ENCODE measurements at regions not wholly inside any gene's neighbourhood (a gene's known extent, or its start where the extent isn't known, plus 50 kb on each side); places are given as distances from the start of the nearest gene placed in this dataset.
"Not testable (repeated sequence)": the region's sequence is repeated elsewhere in the genome, so short reads cannot be mapped to it uniquely, and the experiment has no call there.

DNA sequence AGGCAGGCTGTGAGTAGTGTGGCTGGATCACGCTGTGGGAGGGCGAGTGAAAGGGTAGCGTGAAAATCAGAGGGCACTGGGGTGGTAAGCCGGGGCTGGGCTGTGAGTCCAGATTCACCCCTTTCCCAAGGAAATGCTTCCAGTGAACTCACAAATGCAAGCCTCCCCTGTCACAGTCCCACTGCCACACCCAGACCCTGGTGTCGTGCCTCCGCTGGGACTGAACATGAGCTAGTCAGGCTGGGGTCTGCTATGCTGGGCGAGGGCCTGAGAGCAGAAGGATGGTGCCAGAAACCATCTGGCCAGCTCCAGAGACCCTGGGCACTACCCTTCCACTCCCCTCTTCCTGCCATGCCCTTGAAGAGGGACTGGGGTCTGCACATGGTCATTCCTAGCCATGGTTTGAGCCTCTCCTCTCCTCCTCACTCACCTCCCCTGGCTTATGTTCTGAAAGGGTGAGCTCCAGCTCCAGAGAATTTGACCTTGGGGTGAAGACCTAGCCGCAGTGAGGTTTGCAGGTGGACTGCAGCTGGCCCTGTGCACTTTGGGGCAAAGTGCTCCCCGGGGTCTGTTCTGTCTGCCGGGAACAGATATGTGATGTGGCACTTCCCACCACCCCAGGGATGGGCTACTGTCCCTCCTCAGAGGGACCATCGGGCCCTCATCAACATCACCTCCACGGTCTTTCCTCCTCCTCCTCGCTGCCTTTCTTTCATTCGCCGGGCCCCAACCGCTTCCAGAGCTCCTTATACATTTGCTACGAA lies 365.6 kb downstream of the RPS6KC1 start:
- intact Hi-C loops (cut with DNase I), result no loop called here
- no peaks in the 10 kb centered on the region for H3K27me3 ChIP-seq (ENCODE audit: low read depth)
- no peaks in the 10 kb centered on the region for H3K4me1 ChIP-seq
- TF ChIP-seq, protein P1, sequence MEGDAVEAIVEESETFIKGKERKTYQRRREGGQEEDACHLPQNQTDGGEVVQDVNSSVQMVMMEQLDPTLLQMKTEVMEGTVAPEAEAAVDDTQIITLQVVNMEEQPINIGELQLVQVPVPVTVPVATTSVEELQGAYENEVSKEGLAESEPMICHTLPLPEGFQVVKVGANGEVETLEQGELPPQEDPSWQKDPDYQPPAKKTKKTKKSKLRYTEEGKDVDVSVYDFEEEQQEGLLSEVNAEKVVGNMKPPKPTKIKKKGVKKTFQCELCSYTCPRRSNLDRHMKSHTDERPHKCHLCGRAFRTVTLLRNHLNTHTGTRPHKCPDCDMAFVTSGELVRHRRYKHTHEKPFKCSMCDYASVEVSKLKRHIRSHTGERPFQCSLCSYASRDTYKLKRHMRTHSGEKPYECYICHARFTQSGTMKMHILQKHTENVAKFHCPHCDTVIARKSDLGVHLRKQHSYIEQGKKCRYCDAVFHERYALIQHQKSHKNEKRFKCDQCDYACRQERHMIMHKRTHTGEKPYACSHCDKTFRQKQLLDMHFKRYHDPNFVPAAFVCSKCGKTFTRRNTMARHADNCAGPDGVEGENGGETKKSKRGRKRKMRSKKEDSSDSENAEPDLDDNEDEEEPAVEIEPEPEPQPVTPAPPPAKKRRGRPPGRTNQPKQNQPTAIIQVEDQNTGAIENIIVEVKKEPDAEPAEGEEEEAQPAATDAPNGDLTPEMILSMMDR (IDR thresholded peaks at IDR 0.05), result no peak
- H3K27ac ChIP-seq, result no peak overlapping the region
- ATAC-seq (no peak), DNase-seq (no peak)
- H3K36me3 ChIP-seq, result no peaks in the 10 kb centered on the region
- no peaks in the 10 kb centered on the region for H3K9me3 ChIP-seq
- H3K4me3 ChIP-seq, result no peak overlapping the region

DNA sequence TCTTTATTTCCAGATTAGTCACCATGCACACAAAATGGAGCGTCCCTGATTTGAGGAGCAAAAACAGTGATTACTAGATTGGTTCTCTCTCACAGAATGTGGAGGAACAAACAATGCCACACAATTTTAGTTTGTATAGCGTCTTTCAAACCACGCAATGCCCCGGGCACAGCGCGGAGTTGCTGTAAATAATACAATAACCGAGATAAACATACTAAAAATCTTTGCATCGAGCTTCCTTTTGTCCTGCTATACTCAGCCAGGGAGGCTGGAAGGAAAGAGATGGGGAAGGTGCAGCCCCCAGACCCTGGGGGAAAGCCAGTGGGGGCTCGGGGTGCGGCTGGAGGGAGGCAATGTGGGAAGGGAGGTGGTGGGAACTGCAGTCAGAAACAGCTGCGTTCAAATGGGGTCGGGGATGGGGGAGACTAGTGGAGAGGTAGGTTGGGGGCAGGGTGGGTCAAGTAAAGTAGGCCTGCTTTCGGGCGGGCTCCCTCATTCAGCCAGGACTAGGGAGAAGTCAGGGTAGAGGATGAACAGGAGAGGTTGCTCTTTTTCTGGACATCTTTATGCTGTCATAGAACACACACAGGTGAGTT lies 366.3 kb downstream of the RPS6KC1 start:
- no peak for DNase-seq
- intact Hi-C loops (cut with DNase I), result no loop called here
- Histone ChIP-seq H3K36me3 (no peaks in the 10 kb centered on the region), H3K4me3 (no peak overlapping the region), H3K27ac (no peak overlapping the region), H3K4me1 (no peaks in the 10 kb centered on the region), H3K9me3 (no peaks in the 10 kb centered on the region), H3K27me3 (ENCODE audit: low read depth) (no peaks in the 10 kb centered on the region)
- TF ChIP-seq, protein P1 (IDR thresholded peaks at IDR 0.05), result no peak
- ATAC-seq, result no peak

DNA sequence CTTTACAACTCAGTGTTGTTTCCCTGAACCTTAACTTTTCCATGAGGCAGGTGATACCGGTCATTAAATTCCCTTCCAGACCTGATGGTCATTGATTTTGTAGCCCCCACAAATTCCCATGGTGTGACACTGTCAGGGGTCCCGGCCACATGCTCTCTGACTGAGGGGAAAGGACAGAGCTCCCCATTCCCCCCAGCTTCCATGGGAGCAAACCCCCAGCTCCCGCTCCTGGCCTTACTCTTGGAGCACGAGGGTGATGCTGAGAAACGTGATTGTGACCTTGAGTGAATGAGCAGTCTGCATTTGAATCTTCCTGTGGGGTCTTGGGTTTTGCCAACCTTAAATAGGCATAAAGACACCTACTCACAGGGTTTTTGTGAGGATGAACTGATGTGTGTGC lies 366.8 kb downstream of the RPS6KC1 start:
- Histone ChIP-seq H3K27ac (no peak overlapping the region), H3K4me1 (no peaks in the 10 kb centered on the region), H3K9me3 (no peaks in the 10 kb centered on the region), H3K4me3 (no peak overlapping the region), H3K36me3 (no peaks in the 10 kb centered on the region), H3K27me3 (ENCODE audit: low read depth) (no peaks in the 10 kb centered on the region)
- ATAC-seq, result no peak
- intact Hi-C loops (cut with DNase I), result no loop called here
- no peak for DNase-seq
- TF ChIP-seq, protein P1 (IDR thresholded peaks at IDR 0.05), result no peak

DNA sequence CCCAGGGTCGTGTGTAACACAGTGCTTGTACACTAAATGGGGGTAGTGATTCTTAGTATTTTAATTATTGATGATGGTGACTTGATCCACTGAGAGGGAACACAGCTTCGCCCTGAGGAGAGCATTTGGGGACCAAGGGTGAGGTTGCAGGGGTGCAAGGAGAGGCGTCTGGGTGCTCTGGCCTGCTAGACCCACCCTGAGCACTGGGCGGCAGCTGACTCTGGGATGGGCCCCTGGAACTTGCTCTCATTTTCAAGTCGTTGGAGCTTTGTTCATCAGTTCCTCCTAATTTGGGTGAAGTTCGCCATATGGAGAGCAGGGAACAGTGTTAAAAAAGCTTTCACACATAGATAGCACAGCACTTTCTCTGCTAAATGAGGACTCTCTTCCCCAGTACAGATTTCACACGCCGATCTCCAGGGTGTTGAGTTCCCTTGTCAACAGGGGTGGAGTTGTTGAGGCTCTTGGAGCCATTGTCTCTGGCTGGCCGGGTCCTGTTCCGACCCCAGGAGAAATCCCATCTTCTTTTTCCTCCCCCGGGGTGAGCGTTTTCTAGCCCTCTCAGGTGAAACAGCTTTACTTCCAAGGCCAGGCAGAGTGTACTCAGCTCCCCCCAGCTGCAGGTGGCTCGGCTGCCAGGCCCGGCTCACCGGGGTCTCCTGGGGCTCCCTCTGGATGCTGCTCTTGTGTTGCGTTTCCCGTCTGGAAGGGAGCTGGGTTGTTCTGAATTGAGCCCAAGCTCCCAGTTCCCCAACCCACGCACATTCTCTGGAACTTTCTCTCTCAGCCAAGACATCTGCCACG lies 367.4 kb downstream of the RPS6KC1 start:
- Histone ChIP-seq H3K9me3 (no peaks in the 10 kb centered on the region), H3K4me1 (no peaks in the 10 kb centered on the region), H3K36me3 (no peaks in the 10 kb centered on the region), H3K27ac (no peak overlapping the region), H3K27me3 (ENCODE audit: low read depth) (no peaks in the 10 kb centered on the region), H3K4me3 (no peak overlapping the region)
- intact Hi-C loops (cut with DNase I), result no loop called here
- DNase-seq (no peak), ATAC-seq (no peak)
- TF ChIP-seq, protein P1 (IDR thresholded peaks at IDR 0.05), result no peak

DNA sequence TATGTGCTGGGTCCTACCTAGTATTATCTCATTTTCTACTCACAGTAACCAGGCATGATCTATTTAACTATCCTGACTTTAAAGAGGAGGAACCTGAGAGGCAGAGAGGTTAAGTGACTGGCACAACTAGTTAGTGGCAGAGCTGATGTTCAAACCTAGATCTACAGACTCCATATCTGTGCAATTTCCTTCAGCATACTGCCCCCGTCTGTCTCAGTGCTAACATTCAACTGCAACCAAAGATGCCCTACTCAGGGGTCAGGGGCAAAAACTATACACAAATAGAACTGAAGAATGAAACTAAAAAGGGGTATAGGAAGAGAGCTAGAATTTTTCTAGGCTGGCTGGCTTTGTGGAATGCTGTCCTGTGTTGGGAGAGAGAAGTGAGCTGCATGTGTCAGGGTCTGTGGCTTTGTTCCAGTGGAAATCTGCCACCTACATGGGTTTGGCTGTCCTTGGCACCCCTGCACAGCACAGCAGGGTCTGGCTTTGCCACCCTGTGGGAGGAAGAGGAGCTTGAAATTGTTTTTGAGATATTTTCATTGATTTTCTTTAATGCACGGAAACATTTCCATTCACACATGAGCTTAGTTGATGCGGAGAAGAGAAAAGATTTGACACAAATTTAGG lies 368.5 kb downstream of the RPS6KC1 start:
- intact Hi-C loops (cut with DNase I), result no loop called here
- no peaks in the 10 kb centered on the region for H3K4me1 ChIP-seq
- TF ChIP-seq, protein P1 (IDR thresholded peaks at IDR 0.05), result no peak
- H3K27ac ChIP-seq, result no peak overlapping the region
- DNase-seq (no peak), ATAC-seq (no peak)
- no peaks in the 10 kb centered on the region for H3K9me3 ChIP-seq
- H3K27me3 ChIP-seq (ENCODE audit: low read depth), result no peaks in the 10 kb centered on the region
- H3K4me3 ChIP-seq, result no peak overlapping the region
- no peaks in the 10 kb centered on the region for H3K36me3 ChIP-seq

DNA sequence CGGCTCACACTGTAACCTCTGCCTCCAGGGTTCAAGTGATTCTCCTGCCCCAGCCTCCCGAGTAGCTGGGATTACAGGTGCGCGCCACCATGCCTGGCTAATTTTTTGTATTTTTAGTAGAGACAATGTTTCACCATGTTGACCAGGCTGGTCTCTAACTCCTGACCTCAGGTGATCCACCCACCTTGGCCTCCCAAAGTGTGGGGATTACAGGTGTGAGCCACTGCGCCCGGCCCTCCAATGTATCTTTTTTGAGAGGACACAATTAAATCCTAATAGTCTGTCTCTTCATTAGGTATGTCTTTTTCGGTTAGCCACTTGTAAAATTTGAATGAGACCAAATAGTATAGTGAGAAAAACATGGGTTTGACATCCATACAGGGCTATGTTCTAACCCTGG lies 370.1 kb downstream of the RPS6KC1 start:
- H3K36me3 ChIP-seq; intact Hi-C loops (cut with DNase I); H3K27ac ChIP-seq; H3K4me3 ChIP-seq; DNase-seq; H3K4me1 ChIP-seq; H3K9me3 ChIP-seq; ATAC-seq; H3K27me3 ChIP-seq (ENCODE audit: low read depth): not testable (repeated sequence)

All from lower lobe of right lung (tissue), 2 donors.